NCI-H146 (cell line): ENCODE measurements at regions not wholly inside any gene's neighbourhood (a gene's known extent, or its start where the extent isn't known, plus 50 kb on each side); places are given as distances from the start of the nearest gene placed in this dataset.
"Not testable (repeated sequence)": the region's sequence is repeated elsewhere in the genome, so short reads cannot be mapped to it uniquely, and the experiment has no call there.

ENCODE experiments used
- DNase-seq: peaks from one replicate; lab custom pipeline; 2025; lab: John Stamatoyannopoulos, UW

- DNase-seq = peak; percentile 17
Measured at GRCh38 chr13:62185631-62186255, 770.1 kb upstream of the PCDH20 start.

DNA sequence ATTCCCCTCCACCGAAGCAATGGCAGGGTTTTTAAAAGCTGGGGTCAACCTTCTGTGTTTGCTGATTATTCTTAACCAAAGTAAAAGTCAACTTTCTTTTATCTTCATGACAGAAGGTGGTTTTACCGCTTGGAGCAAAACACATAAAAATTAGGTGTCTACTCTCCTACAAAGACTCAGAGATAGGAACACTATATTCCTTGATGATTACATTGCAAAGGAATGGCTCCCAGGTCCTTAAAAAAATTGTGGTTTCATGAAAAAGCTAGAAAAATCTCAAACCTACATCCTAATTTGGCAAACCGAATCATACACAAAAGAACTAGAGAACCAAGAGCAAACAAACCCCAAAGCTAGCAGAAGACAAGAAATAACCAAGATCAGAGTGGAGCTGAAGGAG lies 760.4 kb upstream of the PCDH20 start:
- DNase-seq = no peak

- no peak for DNase-seq
Measured at GRCh38 chr13:62173958-62174357, 758.3 kb upstream of the PCDH20 start.

DNA sequence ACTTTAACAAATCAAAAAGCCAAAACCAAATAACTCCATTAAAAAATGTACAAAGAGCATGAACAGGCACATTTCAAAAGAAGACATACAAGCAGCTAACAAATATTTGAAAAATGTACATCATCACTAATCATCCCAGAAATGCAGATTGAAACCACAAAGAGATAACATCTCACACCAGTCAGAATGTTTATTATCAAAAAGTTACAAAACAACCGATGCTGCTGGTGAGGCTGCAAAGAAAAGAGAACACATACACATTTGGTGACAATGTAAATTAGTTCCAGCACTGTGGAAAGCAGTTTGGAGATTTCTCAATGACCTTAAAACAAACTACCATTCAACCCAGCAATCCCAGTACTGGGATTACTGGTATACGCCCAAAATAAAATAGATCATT lies 756.0 kb upstream of the PCDH20 start:
- no peak for DNase-seq

DNA sequence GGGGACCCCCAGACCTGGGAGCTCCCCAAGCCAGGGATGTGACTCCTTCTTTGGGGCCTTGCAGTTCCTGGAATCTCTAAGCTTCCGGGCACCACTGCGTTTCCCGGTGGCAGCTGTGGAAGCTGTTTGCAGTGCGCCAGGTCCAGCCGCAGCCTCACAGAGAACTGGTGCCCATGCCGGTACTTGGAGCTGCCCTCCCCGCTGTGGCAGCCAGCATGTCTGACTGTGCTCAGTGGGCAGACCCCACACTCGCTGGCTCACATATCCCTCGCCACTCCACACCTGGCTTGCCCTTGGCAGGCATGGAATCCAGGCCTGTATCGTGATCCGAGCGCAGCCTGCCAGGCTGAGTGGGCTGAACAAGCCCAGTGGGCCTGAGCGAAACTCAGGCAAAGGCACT lies 753.2 kb upstream of the PCDH20 start:
- no peak for DNase-seq

DNA sequence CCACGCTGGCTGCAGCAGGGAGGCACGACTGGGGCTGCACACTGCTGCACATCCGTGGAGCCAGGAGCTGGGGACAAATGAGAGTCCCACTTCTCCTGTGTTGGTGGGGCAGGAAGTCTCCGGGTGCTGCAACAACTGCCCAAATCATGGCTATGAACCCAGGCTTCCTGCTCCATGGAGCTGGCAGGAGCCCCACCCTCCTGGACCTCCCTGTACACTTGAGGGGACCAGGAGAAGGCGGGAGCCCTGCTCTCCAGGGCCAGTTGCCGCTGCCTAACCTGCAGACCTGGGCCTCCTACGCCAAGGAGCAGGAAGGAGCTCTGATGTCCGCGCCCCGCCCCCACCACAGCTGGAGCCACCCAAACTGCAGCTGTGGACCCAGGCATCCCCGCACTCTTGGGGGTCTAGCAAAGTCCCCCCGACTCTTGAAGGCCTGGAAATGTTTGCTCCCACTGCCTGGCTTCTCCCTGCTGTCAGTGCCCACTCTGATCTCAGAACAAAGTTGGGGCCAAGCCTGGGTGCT lies 752.1 kb upstream of the PCDH20 start:
- no peak for DNase-seq

DNA sequence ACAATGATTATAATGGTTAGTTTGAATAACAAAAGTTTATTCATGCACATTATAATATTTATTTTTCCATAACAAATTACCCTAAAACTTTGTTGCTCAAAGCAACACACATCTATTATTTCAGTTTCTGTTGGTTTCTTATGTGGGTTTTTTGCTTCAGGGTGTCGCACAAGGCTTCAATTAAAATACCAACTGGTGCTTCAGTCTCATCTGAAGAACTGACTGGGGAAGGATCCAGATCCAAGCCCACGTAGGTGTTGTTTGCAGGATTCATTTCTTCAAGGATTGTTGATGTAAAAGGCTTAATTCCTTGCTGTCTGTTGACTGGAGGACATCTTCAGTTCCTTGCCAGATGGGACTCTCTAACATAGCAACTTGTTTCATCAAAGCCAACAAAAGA lies 747.2 kb upstream of the PCDH20 start:
- no peak for DNase-seq

GRCh38 chr13:62158520-62158919 lies 742.9 kb upstream of the PCDH20 start:
- DNase-seq = no peak

GRCh38 chr13:62151724-62152123 lies 736.1 kb upstream of the PCDH20 start:
- DNase-seq = not testable (repeated sequence)

GRCh38 chr13:62142048-62142447 lies 726.4 kb upstream of the PCDH20 start:
- DNase-seq = no peak

DNA sequence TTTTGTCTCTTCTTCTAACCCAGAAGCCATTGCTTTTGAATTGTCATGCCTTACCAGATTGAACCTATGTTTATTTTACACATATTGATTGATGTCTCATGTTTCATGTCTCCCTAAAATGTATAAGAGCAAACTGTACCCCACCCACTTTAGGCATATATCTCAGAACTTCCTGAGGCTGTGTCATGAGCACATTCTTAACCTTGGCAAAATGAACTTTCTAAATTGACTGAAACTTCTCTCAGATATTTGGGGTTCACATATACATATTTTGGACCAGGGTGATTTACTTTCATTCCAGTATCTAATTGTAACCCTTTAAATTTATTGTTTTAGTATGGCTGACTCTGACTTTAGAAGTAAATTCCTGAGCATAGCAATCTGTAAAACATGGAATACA lies 723.9 kb upstream of the PCDH20 start:
- DNase-seq = no peak

DNA sequence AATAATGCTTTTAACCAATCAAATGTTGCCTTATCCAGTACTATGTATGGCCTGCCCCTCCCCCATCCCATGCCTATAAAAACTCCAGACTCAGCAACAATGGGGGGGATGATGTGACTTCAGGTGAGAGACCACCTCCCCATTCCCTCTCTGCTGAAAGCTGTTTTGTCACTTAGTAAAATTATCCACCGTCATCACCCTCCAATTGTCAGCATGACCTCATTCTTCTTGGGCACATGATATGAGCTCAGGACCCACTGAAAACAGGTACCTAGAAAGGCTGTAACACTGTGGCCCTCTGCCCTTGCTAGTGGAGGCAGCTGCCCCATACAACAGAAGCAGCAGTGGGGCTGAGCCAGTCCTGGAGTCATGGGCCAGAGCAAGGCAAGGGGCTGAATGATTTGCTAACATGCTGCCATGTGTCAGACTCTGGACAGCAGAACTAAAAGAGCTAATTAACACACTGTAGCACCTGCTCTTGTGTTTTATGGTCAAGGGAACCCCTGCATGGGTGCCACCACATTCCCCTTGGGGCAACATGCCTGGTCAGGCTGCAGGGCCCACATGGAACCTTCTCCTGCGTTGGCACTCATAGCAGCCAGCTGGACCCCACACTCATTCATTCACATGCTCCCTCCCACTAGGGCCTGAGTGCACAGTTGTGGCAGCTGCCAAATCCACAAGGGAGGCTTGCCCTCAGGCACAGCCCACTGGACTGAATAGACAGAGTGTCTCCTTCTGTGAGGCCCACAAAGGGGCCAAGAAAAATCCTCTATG lies 722.2 kb upstream of the PCDH20 start:
- DNase-seq = no peak

GRCh38 chr13:62131604-62132003 lies 716.0 kb upstream of the PCDH20 start:
- no peak for DNase-seq

- DNase-seq = peak; percentile 22
Measured at GRCh38 chr13:62130062-62130970, 714.7 kb upstream of the PCDH20 start.

DNA sequence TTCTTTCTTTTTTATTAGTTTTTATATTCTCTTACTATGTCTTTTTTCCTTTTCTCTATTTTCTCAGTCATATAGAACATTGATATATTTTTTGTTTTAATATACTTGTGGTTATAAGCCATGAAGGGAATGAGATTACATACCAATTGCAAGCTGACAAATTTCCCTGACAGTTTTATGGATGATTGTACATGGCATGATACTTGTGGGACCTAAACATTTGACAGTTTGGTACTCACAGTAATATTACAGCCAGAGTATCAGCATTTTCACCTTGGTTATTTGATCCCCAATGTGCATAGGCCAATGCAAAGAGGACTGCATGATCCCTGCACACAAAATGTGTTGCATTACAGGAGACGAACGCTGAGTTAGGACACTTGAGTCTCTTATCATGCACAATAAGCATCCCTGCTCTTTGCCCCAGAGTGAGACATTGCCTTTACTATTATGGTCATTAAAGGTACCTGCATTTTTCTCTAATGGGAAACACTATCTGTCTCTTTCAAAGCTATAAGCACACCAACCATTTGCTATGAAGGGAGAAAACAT lies 713.4 kb upstream of the PCDH20 start:
- peak; percentile 37 for DNase-seq

DNA sequence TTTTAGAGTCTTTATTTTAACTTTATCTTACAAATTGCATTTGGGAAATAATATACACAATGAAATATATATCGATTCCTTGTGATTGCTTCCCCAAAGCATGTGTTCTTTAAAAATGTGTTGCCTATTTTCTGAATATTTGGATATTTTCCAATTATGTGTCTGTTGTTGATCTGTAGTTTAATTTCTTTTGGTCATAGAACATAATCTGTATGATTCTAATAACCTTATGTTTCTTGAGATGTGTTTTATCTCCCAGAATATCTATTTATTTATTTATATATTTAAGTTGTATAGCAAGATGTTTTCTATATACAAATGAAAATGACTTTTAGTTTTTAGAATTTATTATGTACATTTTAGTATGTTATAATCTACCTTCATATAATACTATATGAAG lies 710.8 kb upstream of the PCDH20 start:
- no peak for DNase-seq

DNA sequence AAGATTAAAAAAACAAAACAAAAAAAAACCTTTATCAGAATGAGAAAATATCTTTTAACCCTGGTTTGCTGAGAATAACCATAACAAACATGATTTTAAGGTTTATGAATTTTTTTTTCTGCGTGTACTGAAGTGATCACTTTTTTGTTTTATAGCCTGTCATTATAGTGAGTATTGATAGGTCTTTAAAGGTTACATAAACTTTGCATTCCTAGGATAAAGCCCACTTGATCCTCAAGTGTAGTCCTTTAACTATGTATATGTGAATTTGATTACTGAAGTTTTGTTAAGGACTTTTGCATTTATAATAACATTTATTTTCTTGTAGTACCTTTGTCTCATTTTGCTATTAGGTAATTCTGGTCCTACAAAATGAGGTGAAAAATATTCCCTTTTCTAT lies 709.8 kb upstream of the PCDH20 start:
- DNase-seq = no peak

DNA sequence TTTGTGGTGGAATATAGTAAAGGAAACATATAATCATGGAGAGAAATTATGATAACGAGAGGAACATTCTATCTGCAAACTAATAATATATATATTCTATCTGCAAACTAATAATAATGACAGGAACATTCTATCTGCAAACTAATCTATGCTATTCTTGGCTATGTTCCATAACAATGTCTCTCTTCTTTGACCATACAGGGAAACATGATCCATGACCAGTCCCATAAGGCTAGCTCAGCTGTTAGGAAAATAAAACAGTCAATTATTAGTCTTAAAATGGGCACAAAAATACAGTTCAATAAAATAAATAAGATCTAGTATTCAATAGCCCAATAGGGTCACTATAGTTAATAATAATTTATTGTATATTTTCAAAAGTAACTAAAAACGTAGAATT lies 707.8 kb upstream of the PCDH20 start:
- DNase-seq = no peak

GRCh38 chr13:62122434-62122833 lies 706.8 kb upstream of the PCDH20 start:
- DNase-seq = no peak

DNA sequence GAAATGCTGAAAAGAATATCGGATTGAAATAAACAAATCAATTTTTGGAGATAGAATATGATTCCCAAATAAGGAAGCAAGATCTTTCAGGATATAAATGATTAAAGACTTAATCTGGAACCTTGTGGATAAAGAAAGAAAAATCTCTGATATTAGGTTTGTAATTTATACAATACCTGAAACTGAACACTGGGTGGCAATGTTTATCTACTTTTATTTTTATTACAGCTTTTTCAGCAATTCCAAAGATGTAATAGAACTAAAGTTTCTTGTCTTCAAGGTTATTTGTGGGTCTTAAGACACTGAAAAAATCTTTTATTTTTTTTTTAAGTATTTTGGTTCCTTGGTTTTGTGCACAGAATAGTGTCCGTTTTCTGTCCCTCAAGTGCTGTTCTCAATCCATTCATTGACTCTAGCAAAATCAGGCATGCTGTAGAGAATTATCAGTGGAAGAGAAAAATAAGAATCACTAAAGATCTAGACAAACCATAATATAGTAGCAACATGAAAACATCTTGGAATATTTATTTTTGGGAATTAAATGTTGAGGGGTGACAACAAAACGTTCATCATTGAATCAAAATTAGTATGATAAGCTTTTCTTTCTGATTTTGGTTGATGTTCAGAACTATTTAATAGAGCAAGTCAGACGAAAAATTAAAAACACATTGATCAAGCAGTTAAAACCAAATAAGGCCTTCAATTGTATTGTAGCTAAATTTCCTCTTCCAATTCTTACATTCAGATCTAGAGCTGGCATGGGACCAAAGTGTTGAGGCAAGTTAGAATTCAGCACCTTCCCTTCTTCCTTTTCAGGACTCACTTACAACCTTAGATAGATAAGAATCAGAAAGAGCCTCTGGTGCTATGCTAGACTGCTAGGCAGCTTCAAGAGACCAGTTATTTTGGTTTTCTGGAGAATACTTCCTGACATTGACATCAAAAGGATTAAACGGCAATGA lies 704.4 kb upstream of the PCDH20 start:
- DNase-seq = peak; percentile 47

- DNase-seq = no peak
Measured at GRCh38 chr13:62115831-62116230, 700.2 kb upstream of the PCDH20 start.
